Endothelial cell (in vitro differentiated cells): ENCODE measurements at regions not wholly inside any gene's neighbourhood (a gene's known extent, or its start where the extent isn't known, plus 50 kb on each side); places are given as distances from the start of the nearest gene placed in this dataset.

ENCODE experiments used
- DNase-seq: peaks from one replicate; pipeline ENCODE4 v3.0.0; 2021; ENCODE audit warnings: low spot score
- H3K27ac Mint-ChIP-seq: one replicate; pipeline ENCODE4 v1.8.0; 2021; ENCODE audit warnings: mixed read lengths, inconsistent platforms; ENCODE audit not compliant: unreplicated experiment
- H3K27me3 Mint-ChIP-seq: one replicate; pipeline ENCODE4 v1.8.0; 2021; ENCODE audit warnings: mild to moderate bottlenecking, moderate library complexity, mixed read lengths, inconsistent platforms; ENCODE audit not compliant: unreplicated experiment
- H3K36me3 Mint-ChIP-seq: one replicate; pipeline ENCODE4 v1.8.0; 2021; ENCODE audit warnings: mild to moderate bottlenecking, low read depth, mixed read lengths, inconsistent platforms; ENCODE audit not compliant: unreplicated experiment
- H3K4me1 Mint-ChIP-seq: one replicate; pipeline ENCODE4 v1.8.0; 2021; ENCODE audit warnings: mild to moderate bottlenecking, mixed read lengths, inconsistent platforms; ENCODE audit not compliant: unreplicated experiment
- H3K4me3 Mint-ChIP-seq: one replicate; pipeline ENCODE4 v1.8.0; 2021; ENCODE audit warnings: mild to moderate bottlenecking, mixed read lengths, inconsistent platforms; ENCODE audit not compliant: unreplicated experiment
- H3K9me3 Mint-ChIP-seq: one replicate; pipeline ENCODE4 v1.8.0; 2021; ENCODE audit warnings: mixed read lengths, inconsistent platforms; ENCODE audit not compliant: unreplicated experiment
- CTCF ChIP-seq: fragments of 200-600 bp; sonication (generic); IDR thresholded peaks from one replicate; pipeline ENCODE4 v1.5.0; 2021; ENCODE audit warnings: antibody characterized with exemption; ENCODE audit not compliant: unreplicated experiment

GRCh38 chr3:34832865-34833508, 806.3 kb upstream of the ARPP21 start:
- DNase-seq: no peak
- no peaks in the 10 kb centered on the region for H3K27me3 Mint-ChIP-seq
- H3K9me3 Mint-ChIP-seq: no peaks in the 10 kb centered on the region
- H3K36me3 Mint-ChIP-seq: no peaks in the 10 kb centered on the region
- no peak overlapping the region for H3K27ac Mint-ChIP-seq
- TF ChIP-seq CTCF: no peak
- H3K4me1 Mint-ChIP-seq: no peaks in the 10 kb centered on the region
- no peak overlapping the region for H3K4me3 Mint-ChIP-seq

- TF ChIP-seq CTCF: no peak
- no peak overlapping the region for H3K4me3 Mint-ChIP-seq
- peaks cover 1% of the 10 kb centered on the region for H3K27me3 Mint-ChIP-seq
- no peaks in the 10 kb centered on the region for H3K9me3 Mint-ChIP-seq
- no peaks in the 10 kb centered on the region for H3K36me3 Mint-ChIP-seq
- H3K4me1 Mint-ChIP-seq: peaks cover under 1% of the 10 kb centered on the region
- no peak overlapping the region for H3K27ac Mint-ChIP-seq
- DNase-seq: no peak
Observed at GRCh38 chr3:34837848-34838741, 801.2 kb upstream of the ARPP21 start.

GRCh38 chr3:34842706-34843480, 796.4 kb upstream of the ARPP21 start:
- Mint-ChIP-seq H3K27me3 (peaks cover 5% of the 10 kb centered on the region), H3K36me3 (no peaks in the 10 kb centered on the region), H3K27ac (no peak overlapping the region), H3K4me1 (peaks cover 8% of the 10 kb centered on the region), H3K9me3 (no peaks in the 10 kb centered on the region), H3K4me3 (no peak overlapping the region)
- TF ChIP-seq CTCF: no peak
- no peak for DNase-seq

- Mint-ChIP-seq H3K4me1 (peaks cover 8% of the 10 kb centered on the region), H3K27ac (no peak overlapping the region), H3K27me3 (peaks cover 5% of the 10 kb centered on the region), H3K4me3 (no peak overlapping the region), H3K9me3 (no peaks in the 10 kb centered on the region), H3K36me3 (no peaks in the 10 kb centered on the region)
- TF ChIP-seq CTCF: no peak
- no peak for DNase-seq
Observed at GRCh38 chr3:34844323-34844620, 795.1 kb upstream of the ARPP21 start.
